ENCODE measurements at regions not wholly inside any gene's neighbourhood (a gene's known extent, or its start where the extent isn't known, plus 50 kb on each side); places are given as distances from the start of the nearest gene placed in this dataset.

DNA sequence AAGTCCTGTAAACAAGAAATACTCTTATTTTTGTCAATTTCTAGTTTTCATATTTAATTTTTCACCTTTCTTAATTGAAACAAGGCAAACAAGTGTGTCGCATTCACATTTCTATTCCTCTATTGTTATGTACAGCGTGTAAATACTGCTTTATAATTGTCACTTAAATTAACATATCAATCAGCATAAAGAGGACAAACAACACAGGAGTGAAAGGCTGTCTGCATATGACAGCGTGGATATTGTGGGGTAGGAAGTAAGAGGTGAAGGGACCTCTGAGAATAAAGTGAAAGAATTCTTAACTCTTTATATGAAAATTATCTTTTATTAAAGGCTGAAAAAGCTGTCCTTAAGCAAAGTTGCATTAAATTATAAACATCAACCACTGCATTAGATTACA lies 797.9 kb upstream of the COBL start:
- H3K36me3 ChIP-seq (ENCODE audit: insufficient read depth, low read length): no peaks in the 10 kb centered on the region
- no peaks in the 10 kb centered on the region for H3K79me2 ChIP-seq (ENCODE audit: low read length)
- no peak overlapping the region for H3K4me3 ChIP-seq (ENCODE audit: low read length)
- H3K27me3 ChIP-seq (ENCODE audit: low read length): no peaks in the 10 kb centered on the region
- 0 out of 2 replicates have a peak, but pooled peaks cover 5% of the 10 kb centered on the region for H3K9me2 ChIP-seq (replicated peaks; ENCODE audit: insufficient read depth, low read length)
- H3K4me2 ChIP-seq (ENCODE audit: low read depth, low read length, poor library complexity, severe bottlenecking): no peak overlapping the region
- no peak overlapping the region for H3K9ac ChIP-seq (ENCODE audit: low read length)
- no peak for DNase-seq
- H3K27ac ChIP-seq (ENCODE audit: low read length): no peak overlapping the region
- no peak overlapping the region for H2AFZ ChIP-seq (ENCODE audit: low read length)
- 0 out of 2 replicates have a peak, but pooled peaks cover 3% of the 10 kb centered on the region for H3K9me3 ChIP-seq (ENCODE audit: low read length)
- H3K4me1 ChIP-seq (ENCODE audit: low read length): no peaks in the 10 kb centered on the region
- H4K20me1 ChIP-seq (ENCODE audit: insufficient read depth, low read depth, low read length): no peaks in the 10 kb centered on the region

DNA sequence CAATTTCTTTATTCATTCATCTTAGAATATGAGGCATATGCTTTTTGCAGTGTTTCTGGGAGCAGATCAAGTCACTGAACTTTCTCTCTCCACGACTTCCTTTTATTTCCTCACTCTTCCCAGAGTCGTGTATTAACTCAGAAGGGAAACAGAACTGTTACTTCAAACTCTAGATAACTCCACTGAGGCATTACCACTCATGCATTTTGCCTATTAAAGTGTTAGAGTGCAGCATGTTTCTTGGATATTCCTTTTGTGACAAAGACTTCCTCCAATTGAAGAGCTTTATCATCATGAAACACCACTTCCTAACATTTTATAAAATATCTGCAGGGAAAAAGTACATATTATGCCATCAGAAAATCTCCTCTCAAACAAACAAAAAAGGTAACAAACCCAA lies 797.4 kb upstream of the COBL start:
- H3K9me2 ChIP-seq (replicated peaks; ENCODE audit: insufficient read depth, low read length): 0 out of 2 replicates have a peak, but pooled peaks cover 5% of the 10 kb centered on the region
- H3K4me1 ChIP-seq (ENCODE audit: low read length): no peaks in the 10 kb centered on the region
- H2AFZ ChIP-seq (ENCODE audit: low read length): no peak overlapping the region
- H3K27ac ChIP-seq (ENCODE audit: low read length): no peak overlapping the region
- H3K27me3 ChIP-seq (ENCODE audit: low read length): no peaks in the 10 kb centered on the region
- no peaks in the 10 kb centered on the region for H3K36me3 ChIP-seq (ENCODE audit: insufficient read depth, low read length)
- no peaks in the 10 kb centered on the region for H4K20me1 ChIP-seq (ENCODE audit: insufficient read depth, low read depth, low read length)
- H3K9ac ChIP-seq (ENCODE audit: low read length): no peak overlapping the region
- H3K79me2 ChIP-seq (ENCODE audit: low read length): no peaks in the 10 kb centered on the region
- 0 out of 2 replicates have a peak, but pooled peaks cover 3% of the 10 kb centered on the region for H3K9me3 ChIP-seq (ENCODE audit: low read length)
- no peak overlapping the region for H3K4me3 ChIP-seq (ENCODE audit: low read length)
- DNase-seq: no peak
- no peak overlapping the region for H3K4me2 ChIP-seq (ENCODE audit: low read depth, low read length, poor library complexity, severe bottlenecking)

DNA sequence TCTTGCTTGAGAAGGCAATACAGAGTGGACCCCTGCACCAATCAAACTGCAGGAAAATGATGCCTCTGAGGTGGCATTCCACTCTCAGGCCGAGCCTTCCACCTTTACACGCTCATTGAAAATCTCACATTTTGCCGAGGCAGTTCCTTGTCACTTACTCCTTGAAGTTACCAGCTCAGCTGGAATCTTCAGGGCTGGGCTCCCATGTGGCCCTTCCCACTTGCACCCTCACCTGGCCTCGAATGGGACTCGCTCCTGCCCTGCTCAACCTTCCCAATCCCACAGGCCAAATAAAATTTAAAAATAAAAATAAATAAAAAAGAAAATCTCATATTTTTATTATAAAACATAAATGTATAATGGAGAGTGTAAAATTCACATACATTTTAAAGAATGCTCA lies 790.7 kb upstream of the COBL start:
- Histone ChIP-seq H2AFZ (ENCODE audit: low read length) (no peak overlapping the region), H3K27me3 (ENCODE audit: low read length) (no peaks in the 10 kb centered on the region), H3K9me2 (replicated peaks; ENCODE audit: insufficient read depth, low read length) (no peaks in the 10 kb centered on the region), H3K27ac (ENCODE audit: low read length) (no peak overlapping the region), H3K9me3 (ENCODE audit: low read length) (peaks cover 10% of the 10 kb centered on the region; the same call in 1 of the 2 replicates), H3K4me3 (ENCODE audit: low read length) (no peak overlapping the region), H3K79me2 (ENCODE audit: low read length) (no peaks in the 10 kb centered on the region), H3K4me1 (ENCODE audit: low read length) (no peaks in the 10 kb centered on the region), H3K36me3 (ENCODE audit: insufficient read depth, low read length) (no peaks in the 10 kb centered on the region), H3K4me2 (ENCODE audit: low read depth, low read length, poor library complexity, severe bottlenecking) (no peak overlapping the region), H3K9ac (ENCODE audit: low read length) (no peak overlapping the region), H4K20me1 (ENCODE audit: insufficient read depth, low read depth, low read length) (no peaks in the 10 kb centered on the region)
- no peak for DNase-seq

DNA sequence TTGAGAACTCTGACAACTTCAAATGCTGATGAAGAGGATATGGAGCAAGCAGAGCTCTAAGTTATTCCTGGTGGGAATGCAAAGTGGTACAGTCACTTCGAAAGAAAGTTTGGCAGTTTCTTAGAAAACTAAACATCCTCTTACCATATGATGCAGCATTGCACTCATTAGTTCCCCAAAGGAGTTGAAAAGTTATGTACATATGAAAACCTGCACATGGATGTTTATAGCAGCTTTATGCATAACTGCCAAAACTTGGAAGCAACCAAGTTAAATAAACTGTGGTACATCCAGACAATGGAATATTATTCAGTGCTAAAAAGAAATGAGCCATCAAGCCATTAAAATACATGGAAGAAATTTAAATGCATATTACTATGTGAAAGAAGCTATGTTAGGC lies 779.3 kb upstream of the COBL start:
- no peaks in the 10 kb centered on the region for H4K20me1 ChIP-seq (ENCODE audit: insufficient read depth, low read depth, low read length)
- DNase-seq: no peak
- H3K27me3 ChIP-seq (ENCODE audit: low read length): no peaks in the 10 kb centered on the region
- H3K9me2 ChIP-seq (replicated peaks; ENCODE audit: insufficient read depth, low read length): no peaks in the 10 kb centered on the region
- H3K36me3 ChIP-seq (ENCODE audit: insufficient read depth, low read length): no peaks in the 10 kb centered on the region
- no peak overlapping the region for H3K9ac ChIP-seq (ENCODE audit: low read length)
- H3K4me1 ChIP-seq (ENCODE audit: low read length): no peaks in the 10 kb centered on the region
- no peak overlapping the region for H2AFZ ChIP-seq (ENCODE audit: low read length)
- H3K27ac ChIP-seq (ENCODE audit: low read length): no peak overlapping the region
- H3K79me2 ChIP-seq (ENCODE audit: low read length): no peaks in the 10 kb centered on the region
- H3K9me3 ChIP-seq (ENCODE audit: low read length): peaks cover 3% of the 10 kb centered on the region; the same call in 1 of the 2 replicates
- H3K4me3 ChIP-seq (ENCODE audit: low read length): no peak overlapping the region
- H3K4me2 ChIP-seq (ENCODE audit: low read depth, low read length, poor library complexity, severe bottlenecking): no peak overlapping the region

DNA sequence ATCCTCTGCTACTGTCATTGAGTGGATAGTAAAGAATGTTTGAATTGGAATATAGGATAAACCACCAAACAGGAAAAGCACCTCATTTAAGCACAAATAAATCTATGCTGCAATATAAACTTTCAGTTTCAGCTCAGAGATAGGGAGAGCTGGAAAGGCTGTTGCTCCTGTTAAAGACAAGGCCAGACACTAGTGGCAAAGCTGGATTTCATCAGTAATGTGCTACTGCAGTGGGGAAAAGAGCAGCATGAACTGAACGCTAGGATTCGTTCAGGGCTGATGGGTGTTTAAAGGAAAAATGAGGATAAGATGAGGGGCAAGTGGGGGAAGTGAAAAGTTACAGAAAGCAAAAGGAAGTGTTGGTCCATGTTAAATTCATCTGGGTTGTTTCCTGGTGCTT lies 775.4 kb upstream of the COBL start:
- DNase-seq: no peak

DNA sequence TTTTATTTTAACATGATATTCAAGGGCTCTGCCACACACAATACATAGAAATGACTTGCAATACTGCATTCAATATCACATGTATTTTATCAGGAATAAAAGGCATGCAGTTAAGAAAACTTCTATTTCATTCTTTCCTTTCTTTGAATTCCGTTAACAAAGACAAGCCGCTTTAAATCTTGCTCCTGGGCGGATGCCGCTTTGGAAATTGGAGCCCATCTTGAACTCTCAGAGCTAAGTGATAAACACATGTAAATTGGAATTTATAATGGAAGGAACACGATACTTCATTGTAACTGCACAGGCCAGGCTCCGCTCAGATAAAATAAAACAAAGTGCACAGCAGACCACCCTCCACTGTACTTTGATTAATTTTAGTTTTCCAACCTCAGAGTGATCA lies 774.5 kb upstream of the COBL start:
- no peaks in the 10 kb centered on the region for H3K9me2 ChIP-seq (replicated peaks; ENCODE audit: insufficient read depth, low read length)
- H3K79me2 ChIP-seq (ENCODE audit: low read length): no peaks in the 10 kb centered on the region
- H3K27ac ChIP-seq (ENCODE audit: low read length): no peak overlapping the region
- no peak overlapping the region for H3K4me3 ChIP-seq (ENCODE audit: low read length)
- H3K9ac ChIP-seq (ENCODE audit: low read length): no peak overlapping the region
- DNase-seq: no peak
- H3K36me3 ChIP-seq (ENCODE audit: insufficient read depth, low read length): no peaks in the 10 kb centered on the region
- H4K20me1 ChIP-seq (ENCODE audit: insufficient read depth, low read depth, low read length): no peaks in the 10 kb centered on the region
- peaks cover 12% of the 10 kb centered on the region for H3K9me3 ChIP-seq (ENCODE audit: low read length)
- no peaks in the 10 kb centered on the region for H3K4me1 ChIP-seq (ENCODE audit: low read length)
- no peak overlapping the region for H3K4me2 ChIP-seq (ENCODE audit: low read depth, low read length, poor library complexity, severe bottlenecking)
- H3K27me3 ChIP-seq (ENCODE audit: low read length): no peaks in the 10 kb centered on the region
- H2AFZ ChIP-seq (ENCODE audit: low read length): no peak overlapping the region

More for the DNA sequence above, 775.4 kb upstream of the COBL start:
- Histone ChIP-seq H3K4me3 (ENCODE audit: low read length) (no peak overlapping the region), H2AFZ (ENCODE audit: low read length) (no peak overlapping the region), H3K27me3 (ENCODE audit: low read length) (no peaks in the 10 kb centered on the region), H3K36me3 (ENCODE audit: insufficient read depth, low read length) (no peaks in the 10 kb centered on the region), H4K20me1 (ENCODE audit: insufficient read depth, low read depth, low read length) (no peaks in the 10 kb centered on the region), H3K9me2 (replicated peaks; ENCODE audit: insufficient read depth, low read length) (no peaks in the 10 kb centered on the region), H3K79me2 (ENCODE audit: low read length) (no peaks in the 10 kb centered on the region), H3K4me2 (ENCODE audit: low read depth, low read length, poor library complexity, severe bottlenecking) (no peak overlapping the region), H3K9ac (ENCODE audit: low read length) (no peak overlapping the region), H3K9me3 (ENCODE audit: low read length) (peaks cover 7% of the 10 kb centered on the region), H3K4me1 (ENCODE audit: low read length) (no peaks in the 10 kb centered on the region), H3K27ac (ENCODE audit: low read length) (no peak overlapping the region)

DNA sequence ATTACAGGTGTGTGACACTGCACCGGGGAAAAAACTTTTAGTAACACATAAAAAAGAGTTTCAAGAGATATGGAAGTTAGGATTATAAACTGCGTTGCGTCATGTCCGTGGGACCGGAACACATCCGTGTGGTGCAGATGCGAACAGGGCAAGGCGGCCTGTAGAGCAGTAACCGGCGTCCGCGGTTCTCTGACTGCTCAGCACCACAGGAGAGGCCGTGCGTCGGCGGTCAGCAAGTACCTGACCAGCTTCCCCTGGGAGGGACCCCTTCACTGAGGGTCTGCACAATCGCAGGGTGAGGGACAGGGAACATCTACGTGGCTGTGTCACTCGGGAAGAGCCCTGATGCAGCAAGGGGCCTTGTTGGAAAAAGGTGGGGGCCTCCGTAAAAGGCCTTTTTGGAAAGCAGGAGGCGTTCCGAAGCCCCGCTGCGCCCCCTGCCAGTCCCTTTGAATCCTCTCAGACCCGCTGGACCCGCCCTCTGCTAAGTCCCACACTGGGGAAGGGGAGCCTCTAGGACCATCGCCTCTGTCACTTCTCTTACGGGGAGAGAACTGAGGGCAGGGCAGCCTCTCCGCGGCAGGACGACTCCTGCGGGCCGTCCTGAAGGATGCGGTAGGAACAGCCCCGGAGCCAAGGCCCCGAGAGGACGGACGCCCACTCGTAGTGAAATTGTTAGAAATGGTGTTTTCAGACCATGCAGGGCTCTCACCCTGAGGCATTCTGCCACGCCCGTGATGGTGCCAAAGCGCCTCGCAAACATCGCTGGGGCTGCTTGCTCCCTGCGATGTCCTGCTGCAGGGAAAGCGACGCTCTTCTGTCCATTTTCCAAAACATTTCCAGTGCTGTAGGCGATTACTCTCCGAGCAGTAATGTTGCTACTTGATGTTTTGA lies 771.6 kb upstream of the COBL start:
- Histone ChIP-seq H3K9ac (ENCODE audit: low read length) (no peak overlapping the region), H3K4me2 (ENCODE audit: low read depth, low read length, poor library complexity, severe bottlenecking) (no peak overlapping the region), H3K79me2 (ENCODE audit: low read length) (no peaks in the 10 kb centered on the region), H3K9me2 (replicated peaks; ENCODE audit: insufficient read depth, low read length) (no peaks in the 10 kb centered on the region), H3K4me1 (ENCODE audit: low read length) (no peaks in the 10 kb centered on the region), H3K9me3 (ENCODE audit: low read length) (peaks cover 18% of the 10 kb centered on the region), H2AFZ (ENCODE audit: low read length) (no peak overlapping the region), H4K20me1 (ENCODE audit: insufficient read depth, low read depth, low read length) (no peaks in the 10 kb centered on the region), H3K36me3 (ENCODE audit: insufficient read depth, low read length) (no peaks in the 10 kb centered on the region), H3K4me3 (ENCODE audit: low read length) (no peak overlapping the region), H3K27ac (ENCODE audit: low read length) (no peak overlapping the region), H3K27me3 (ENCODE audit: low read length) (no peaks in the 10 kb centered on the region)
- DNase-seq: no peak

DNA sequence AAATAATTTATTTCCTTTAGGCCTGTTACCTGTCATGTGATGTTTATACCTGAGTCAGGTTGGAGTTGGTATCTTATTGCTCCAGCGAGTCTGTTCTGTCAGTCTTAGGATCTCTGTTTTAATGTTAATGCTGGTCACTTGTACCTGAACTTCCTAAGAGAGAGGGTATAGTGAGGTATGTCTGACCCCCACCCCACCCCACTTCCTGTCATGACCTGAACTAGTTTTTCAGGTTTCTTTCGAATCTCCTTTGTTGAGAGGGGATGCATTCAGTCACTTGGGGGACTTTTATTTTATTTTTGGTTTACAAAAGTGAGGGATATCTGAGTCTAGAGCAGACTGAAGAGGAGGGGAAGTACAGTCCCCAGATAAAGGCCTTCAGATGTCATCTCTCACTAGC lies 769.0 kb upstream of the COBL start:
- no peaks in the 10 kb centered on the region for H3K4me1 ChIP-seq (ENCODE audit: low read length)

More for the DNA sequence above, 769.0 kb upstream of the COBL start:
- Histone ChIP-seq H2AFZ (ENCODE audit: low read length) (no peak overlapping the region), H3K27me3 (ENCODE audit: low read length) (no peaks in the 10 kb centered on the region), H3K27ac (ENCODE audit: low read length) (no peak overlapping the region), H3K9ac (ENCODE audit: low read length) (no peak overlapping the region), H3K4me3 (ENCODE audit: low read length) (no peak overlapping the region), H3K9me3 (ENCODE audit: low read length) (peaks cover 26% of the 10 kb centered on the region), H3K9me2 (replicated peaks; ENCODE audit: insufficient read depth, low read length) (no peaks in the 10 kb centered on the region), H4K20me1 (ENCODE audit: insufficient read depth, low read depth, low read length) (no peaks in the 10 kb centered on the region), H3K36me3 (ENCODE audit: insufficient read depth, low read length) (no peaks in the 10 kb centered on the region), H3K4me2 (ENCODE audit: low read depth, low read length, poor library complexity, severe bottlenecking) (no peak overlapping the region), H3K79me2 (ENCODE audit: low read length) (no peaks in the 10 kb centered on the region)
- DNase-seq: no peak

All from Karpas-422 (cell line).